K562 (cell line): ENCODE measurements at regions not wholly inside any gene's neighbourhood (a gene's known extent, or its start where the extent isn't known, plus 50 kb on each side); places are given as distances from the start of the nearest gene placed in this dataset.

Experiments used
- ATAC-seq: fragments of 200-7000 bp; cut with Tn5 transposase; 3 replicates; pipeline ENCODE4 v1.9.1; 2020; ENCODE audit warnings: moderate library complexity
- BruUV-seq: library from RNA; stranded (reverse); fragments of 400-500 nt; replicated peaks from 2 replicates; lab custom pipeline; 2021; lab: Mats Ljungman, UMichigan
- CTCF ChIA-PET: fragments of 300-600 bp; formaldehyde crosslinking; extraction: SDS; loops from one replicate; lab custom pipeline; 2021; ENCODE audit warnings: low intra/inter-chr PET ratio; lab: Yijun Ruan, JAX
- POLR2A ChIA-PET: fragments of 300-600, 350-650 bp; sonication (Branson Sonifier 250); formaldehyde crosslinking; extraction: SDS; loops from one replicate; lab custom pipeline; 2021; ENCODE audit warnings: antibody characterized with exemption, inconsistent platforms; lab: Yijun Ruan, JAX
- DNase-seq, 4 experiments: peaks; one replicate each; pipeline versions ENCODE4 v3.0.0 to v3.0.0-alpha.2; 2011 to 2018; ENCODE audit warnings: low spot score in 3 of 4, mixed read lengths in 3 of 4; ENCODE audit errors: extremely low read depth in 1 of 4
- FAIRE-seq: peaks from 2 replicates; lab custom pipeline; 2011; peaks lifted over from hg19 to GRCh38; lab: Jason Lieb, UNC
- H2AFZ ChIP-seq: 2 replicates; pipeline ENCODE4 v1.6.0; 2011; ENCODE audit warnings: low read depth, low read length, control low read depth, inconsistent platforms
- H3K27ac ChIP-seq: fragments of 200-600 bp; 3 replicates; pipeline ENCODE4 v1.8.0; 2011; ENCODE audit warnings: low read depth, mild to moderate bottlenecking, control low read depth, inconsistent platforms, low read length, moderate library complexity, mixed read lengths; ENCODE audit errors: extremely low read depth
- H3K27me3 ChIP-seq, 2 experiments: fragments of 300-600 bp in 1 of 2; 2 replicates in 1 of 2; 3 replicates in 1 of 2; pipeline versions ENCODE4 v1.6.0 to v1.8.0; 2011; ENCODE audit warnings: inconsistent platforms in 2 of 2, low read length in 2 of 2, mild to moderate bottlenecking in 1 of 2, mixed read lengths in 1 of 2, moderate library complexity in 1 of 2; ENCODE audit not compliant: control insufficient read depth in 2 of 2, insufficient read depth in 2 of 2
- H3K36me3 ChIP-seq: fragments of 300-600 bp; 3 replicates; pipeline ENCODE4 v1.8.0; 2011; ENCODE audit warnings: mild to moderate bottlenecking, low read length, inconsistent platforms; ENCODE audit not compliant: control insufficient read depth, insufficient read depth
- H3K4me1 ChIP-seq, 2 experiments: fragments of 200-600 bp in 1 of 2; replicated peaks in 1 of 2; 2 replicates in 1 of 2; 3 replicates in 1 of 2; pipeline versions ENCODE4 v1.5.1 to v1.8.0; 2011; ENCODE audit warnings: inconsistent platforms in 2 of 2, low read length in 2 of 2, mild to moderate bottlenecking in 1 of 2, mixed read lengths in 1 of 2, moderate library complexity in 1 of 2; ENCODE audit not compliant: control insufficient read depth in 2 of 2, insufficient read depth in 2 of 2
- H3K4me2 ChIP-seq: 2 replicates; pipeline ENCODE4 v1.6.1; 2011; ENCODE audit warnings: low read length, control low read depth, inconsistent platforms, mixed read lengths; ENCODE audit not compliant: insufficient read depth
- H3K4me3 ChIP-seq: fragments of 200-600 bp; sonication (generic), shearing (Covaris generic); 2 replicates; pipeline ENCODE4 v1.5.1; 2016; ENCODE audit warnings: control low read depth, inconsistent platforms
- H3K79me2 ChIP-seq: fragments of 200-600 bp; 3 replicates; pipeline ENCODE4 v1.8.0; 2011; ENCODE audit warnings: low read length, inconsistent platforms; ENCODE audit not compliant: control insufficient read depth, insufficient read depth
- H3K9ac ChIP-seq, 2 experiments: 2 replicates each; pipeline versions ENCODE4 v1.6.0 to v1.6.1; 2011; ENCODE audit warnings: low read depth in 2 of 2, low read length in 2 of 2, control low read depth in 1 of 2, inconsistent platforms in 1 of 2, mild to moderate bottlenecking in 1 of 2, mixed read lengths in 1 of 2; ENCODE audit not compliant: insufficient read depth in 1 of 2
- H3K9me1 ChIP-seq: one replicate; pipeline ENCODE4 v1.6.0; 2011; ENCODE audit warnings: inconsistent platforms, mild to moderate bottlenecking, low read length, moderate library complexity; ENCODE audit not compliant: control insufficient read depth, insufficient read depth
- H3K9me3 ChIP-seq: replicated peaks from 2 replicates; pipeline ENCODE4 v1.5.1; 2011; ENCODE audit warnings: low read depth, low read length, inconsistent platforms; ENCODE audit not compliant: control insufficient read depth, insufficient read depth
- H4K20me1 ChIP-seq: replicated peaks from 2 replicates; pipeline ENCODE4 v1.6.1; 2011; ENCODE audit warnings: low read length, inconsistent platforms, mixed read lengths; ENCODE audit not compliant: control insufficient read depth, insufficient read depth
- DLX4 ChIP-seq: fragments of 250-450 bp; sonication (Bioruptor Pico); IDR thresholded peaks from 2 replicates; pipeline ENCODE4 v1.6.1; 2021; ENCODE audit warnings: mild to moderate bottlenecking
- HIVEP1 ChIP-seq: fragments of 250-450 bp; sonication (Bioruptor Pico); IDR thresholded peaks from 2 replicates; pipeline ENCODE4 v1.4.0; 2020; ENCODE audit warnings: mild to moderate bottlenecking
- KLF10 ChIP-seq: fragments of 250-450 bp; sonication (Bioruptor Pico); IDR thresholded peaks from 2 replicates; pipeline ENCODE4 v1.6.1; 2021; ENCODE audit warnings: matching md5 sums
- SRSF3 ChIP-seq: fragments of 200-400 bp; formaldehyde crosslinking; IDR thresholded peaks from 2 replicates; pipeline ENCODE4 v1.6.1; 2016; ENCODE audit warnings: mild to moderate bottlenecking, low read length, moderate library complexity; ENCODE audit not compliant: insufficient read depth
- TAF7 ChIP-seq: fragments of 450-650 bp; IDR thresholded peaks from 2 replicates; pipeline ENCODE4 v1.6.1; 2016; ENCODE audit warnings: missing genetic modification characterization, missing compliant biosample characterization
- TEAD4 ChIP-seq, 2 experiments: sonication (generic) in 1 of 2; formaldehyde crosslinking in 1 of 2; IDR thresholded peaks; 2 replicates each; pipeline versions ENCODE4 v1.6.1 to v1.8.0; 2012 to 2022; ENCODE audit warnings: borderline replicate concordance in 1 of 2, inconsistent platforms in 1 of 2, low read length in 1 of 2, mild to moderate bottlenecking in 1 of 2, missing genetic modification reagents in 1 of 2
- ZFPM2 ChIP-seq: fragments of 250-450 bp; sonication (Bioruptor Pico); IDR thresholded peaks from 2 replicates; pipeline ENCODE4 v1.5.1; 2022; ENCODE audit warnings: mild to moderate bottlenecking
- ZFX ChIP-seq: sonication (generic); formaldehyde crosslinking; IDR thresholded peaks from 2 replicates; pipeline ENCODE4 v1.8.0; 2022; ENCODE audit warnings: mild to moderate bottlenecking, missing genetic modification reagents, moderate library complexity
- ZNF24 ChIP-seq: fragments of 450-650 bp; IDR thresholded peaks from 2 replicates; pipeline ENCODE4 v1.6.1; 2016
- ZNF507 ChIP-seq: conservative IDR thresholded peaks from 2 replicates; pipeline ENCODE4 v1.6.1; 2017; ENCODE audit warnings: missing genetic modification characterization, missing compliant biosample characterization
- ZNF583 ChIP-seq: fragments of 250-450 bp; sonication (Bioruptor Pico); IDR thresholded peaks from 2 replicates; pipeline ENCODE4 v1.4.0; 2020
- WGBS: fragments of 100-300 bp; shearing (Covaris generic); methylation state at CpG from one replicate; pipeline ENCODE4 v1.1.6; 2016; ENCODE audit warnings: low coverage, mixed read lengths; ENCODE audit not compliant: insufficient coverage; ENCODE audit errors: missing lambda C conversion rate; 5-methylcytosine and 5-hydroxymethylcytosine counted together
- in situ Hi-C: fragments of 300-500 bp; cut with MboI; formaldehyde crosslinking; loops from 4 replicates; pipeline ENCODE4 v1.15.0; 2018; ENCODE audit warnings: inconsistent platforms, mixed read lengths
- intact Hi-C: fragments of 100-400 bp; cut with micrococcal nuclease; formaldehyde crosslinking; loops from 2 replicates; pipeline ENCODE4 v1.14.2; 2022
- TF ChIP-seq, protein P1 (sequence below): fragments of 250-450 bp; sonication (Bioruptor Pico); IDR thresholded peaks from 2 replicates; pipeline ENCODE4 v1.8.0; 2022; ENCODE audit warnings: moderate library complexity, mild to moderate bottlenecking, inconsistent platforms

- Histone ChIP-seq H3K4me3 (no peak overlapping the region), H3K9me1 (no peaks in the 10 kb centered on the region), H3K36me3 (no peaks in the 10 kb centered on the region), H3K9me3 (no peaks in the 10 kb centered on the region), H3K79me2 (no peaks in the 10 kb centered on the region), H3K27me3 (no peaks in the 10 kb centered on the region), H4K20me1 (no peaks in the 10 kb centered on the region), H3K4me2 (no peak overlapping the region), H3K4me1 (no peaks in the 10 kb centered on the region; a peak in 1 of 5 replicates), H3K9ac (no peak overlapping the region), H3K27ac (no peak overlapping the region), H2AFZ (peak overlapping the region; percentile 44; the same call in 1 of the 2 replicates)
- TF ChIP-seq ZNF24 (no peak), TAF7 (no peak), KLF10 (CRISPR knock-in tag) (no peak), ZNF507 (no peak), DLX4 (CRISPR knock-in tag) (no peak), HIVEP1 (CRISPR knock-in tag) (no peak), TEAD4 (IDR thresholded peaks at IDR 0.05; ENCODE audit: low read length) (no peak), TEAD4 (CRISPR knock-in tag; IDR thresholded peaks at IDR 0.05; ENCODE audit: borderline replicate concordance) (no peak), ZFPM2 (CRISPR knock-in tag) (no peak), ZFX (CRISPR knock-in tag) (no peak), SRSF3 (no peak), ZNF583 (CRISPR knock-in tag) (no peak)
- TF ChIP-seq, protein P1, sequence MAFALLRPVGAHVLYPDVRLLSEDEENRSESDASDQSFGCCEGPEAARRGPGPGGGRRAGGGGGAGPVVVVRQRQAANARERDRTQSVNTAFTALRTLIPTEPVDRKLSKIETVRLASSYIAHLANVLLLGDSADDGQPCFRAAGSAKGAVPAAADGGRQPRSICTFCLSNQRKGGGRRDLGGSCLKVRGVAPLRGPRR (CRISPR knock-in tag): no peak
- FAIRE-seq: no peak
- no peak for ATAC-seq
- POLR2A ChIA-PET: no interaction called here
- BruUV-seq: no TSS peak
- WGBS: 49% methylated on average over 3 of the region's 3 CpGs
- CTCF ChIA-PET: interaction anchor here (0.6 kb wide), 1 partner anchor 17 kb away, joined by 5 read pairs; no protein-coding TSS in a partner anchor
- no peak for DNase-seq
- in situ Hi-C loops (no loop called here), intact Hi-C loops (loop anchor here (5.0 kb wide), 1 partner anchor 167 kb away; no protein-coding TSS in a partner anchor)
These were observed 723.5 kb upstream of the SGO1 start for GRCh38 chr3:20909511-20909910.
